HPDE6-E6E7 (cell line): ENCODE measurements at regions not wholly inside any gene's neighbourhood (a gene's known extent, or its start where the extent isn't known, plus 50 kb on each side); places are given as distances from the start of the nearest gene placed in this dataset.
"Not testable (repeated sequence)": the region's sequence is repeated elsewhere in the genome, so short reads cannot be mapped to it uniquely, and the experiment has no call there.

Experiments
- DNase-seq: peaks from one replicate; pipeline ENCODE4 v3.0.0; 2011; ENCODE audit warnings: missing footprints; ENCODE audit errors: extremely low spot score

DNA sequence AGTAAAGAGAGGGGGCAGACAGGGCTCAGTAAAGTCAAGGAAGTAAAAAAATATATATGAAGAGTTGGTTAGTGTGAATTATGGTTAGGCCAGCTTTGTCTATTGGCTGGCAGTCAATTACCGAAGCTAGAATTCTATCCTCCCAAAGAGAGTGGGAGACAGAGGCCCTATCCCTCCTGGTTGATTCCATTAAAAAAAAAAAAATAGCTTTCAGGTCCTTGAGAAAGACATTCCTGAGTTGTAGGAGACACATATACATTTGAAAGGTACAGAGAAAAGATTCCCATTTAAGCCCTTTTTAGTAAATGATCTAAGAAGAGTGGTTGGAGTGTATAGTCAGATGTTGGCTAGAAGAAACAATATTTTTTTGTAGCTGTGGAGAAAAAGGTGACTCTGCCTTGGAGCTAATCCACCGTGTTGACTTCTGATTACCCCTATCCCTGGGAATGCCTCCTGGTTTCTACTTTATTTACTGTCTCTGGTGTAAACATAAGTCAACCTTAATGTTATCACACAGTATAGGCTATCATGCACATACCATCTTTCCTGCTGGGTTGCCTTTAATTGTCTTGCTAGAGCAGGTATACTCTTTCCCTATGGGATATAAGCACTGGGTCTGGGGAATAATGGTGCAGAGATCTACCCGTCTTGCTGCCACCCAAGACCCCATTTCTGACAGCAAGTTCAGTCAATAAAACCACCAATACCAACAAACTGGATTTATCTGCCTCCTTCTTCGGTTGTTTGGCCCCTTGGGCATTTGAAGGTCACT lies 859.9 kb upstream of the ATXN7L3B start:
- DNase-seq = no peak

GRCh38 chr12:73678335-73678734 lies 859.3 kb upstream of the ATXN7L3B start:
- peak; percentile 3 for DNase-seq

DNA sequence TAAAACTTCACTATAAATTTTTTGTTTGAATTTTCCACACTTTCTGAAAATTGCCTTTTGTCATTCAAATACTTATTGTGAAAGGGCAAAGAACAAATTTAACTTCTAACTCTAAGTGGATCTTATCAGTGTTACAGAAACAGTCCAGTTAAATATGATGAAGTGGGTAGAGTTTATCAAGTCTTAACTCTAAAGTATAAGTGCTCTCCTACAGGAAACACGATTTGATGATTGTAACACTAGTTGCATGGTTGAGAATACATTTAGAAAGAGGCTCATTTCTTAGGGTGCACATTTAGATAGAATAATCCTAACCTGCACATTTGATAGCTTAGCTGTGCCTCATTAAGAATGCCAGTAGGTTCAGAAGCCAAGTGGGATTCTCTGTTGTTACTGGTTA lies 838.3 kb upstream of the ATXN7L3B start:
- DNase-seq = no peak

GRCh38 chr12:73714655-73715054 lies 823.0 kb upstream of the ATXN7L3B start:
- DNase-seq = no peak

DNA sequence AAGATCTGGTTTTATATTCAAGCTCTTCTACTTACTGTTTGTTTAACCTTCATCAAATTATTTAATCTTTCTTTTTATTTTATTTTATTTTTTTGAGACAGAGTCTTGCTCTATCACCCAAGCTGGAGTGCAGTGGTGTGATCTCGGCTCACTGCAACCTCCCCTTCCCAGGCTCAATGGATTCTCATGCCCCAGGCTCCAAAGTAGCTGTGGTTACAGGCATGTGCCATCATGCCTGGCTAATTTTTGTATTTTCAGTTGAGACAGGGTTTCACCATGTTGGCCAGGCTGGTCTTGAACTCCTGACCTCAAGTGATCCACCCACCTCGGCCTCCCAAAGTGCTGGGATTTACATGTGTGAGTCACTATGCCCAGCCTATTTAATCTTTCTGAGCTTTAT lies 821.5 kb upstream of the ATXN7L3B start:
- not testable (repeated sequence) for DNase-seq

- no peak for DNase-seq
These were observed 818.4 kb upstream of the ATXN7L3B start for GRCh38 chr12:73719223-73719622.

- no peak for DNase-seq
These were observed 810.8 kb upstream of the ATXN7L3B start for GRCh38 chr12:73726881-73727280.

DNA sequence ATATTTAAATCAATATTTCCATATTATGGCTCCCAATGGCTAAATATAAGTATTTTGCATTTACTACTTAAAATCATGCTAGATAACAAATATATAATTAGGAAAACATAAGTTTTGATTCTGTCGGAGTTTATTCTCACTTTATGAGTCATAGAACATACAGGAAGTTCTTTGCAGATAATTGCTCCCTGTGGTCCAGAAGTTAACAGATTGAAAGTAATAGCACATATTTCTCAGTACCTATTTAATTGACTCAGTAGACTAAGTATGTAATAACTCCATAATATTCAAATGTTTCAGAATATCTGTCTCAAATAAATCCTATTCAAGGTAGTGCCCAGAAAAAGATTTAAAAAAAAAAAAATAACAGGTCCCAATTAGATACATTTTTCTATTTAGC lies 806.0 kb upstream of the ATXN7L3B start:
- peak; percentile 1 for DNase-seq

GRCh38 chr12:73769337-73769736 lies 768.3 kb upstream of the ATXN7L3B start:
- no peak for DNase-seq

GRCh38 chr12:73798523-73798922 lies 739.1 kb upstream of the ATXN7L3B start:
- peak; percentile 0 for DNase-seq

DNA sequence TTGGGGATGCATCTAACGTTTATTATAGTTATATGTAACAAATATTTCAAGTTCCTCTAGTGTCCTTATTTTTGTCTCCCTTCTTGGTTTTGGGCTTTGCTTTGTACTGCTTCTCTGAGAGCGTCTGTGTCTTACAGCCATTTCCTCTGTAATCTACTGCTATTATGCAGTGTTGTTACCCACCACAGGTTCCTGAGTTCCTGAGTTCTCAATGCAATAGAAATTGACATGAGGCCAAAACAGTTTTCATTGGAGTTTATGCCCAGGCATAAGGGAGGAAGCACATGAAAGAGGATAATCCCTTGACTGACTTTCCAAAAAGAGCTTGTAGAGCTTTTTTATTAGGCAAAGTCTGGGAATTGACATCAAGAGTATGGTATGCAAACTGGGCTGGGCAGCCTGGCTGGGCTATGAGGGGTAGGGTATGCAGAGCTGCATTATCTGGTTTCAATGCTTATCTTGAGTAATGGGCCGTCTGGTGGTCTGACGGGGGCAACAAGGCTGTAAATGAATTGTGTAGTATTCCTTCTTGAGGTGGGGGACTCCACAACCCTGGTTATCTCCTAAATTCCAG lies 722.5 kb upstream of the ATXN7L3B start:
- DNase-seq = no peak

GRCh38 chr12:73817161-73817560 lies 720.5 kb upstream of the ATXN7L3B start:
- DNase-seq = no peak

DNA sequence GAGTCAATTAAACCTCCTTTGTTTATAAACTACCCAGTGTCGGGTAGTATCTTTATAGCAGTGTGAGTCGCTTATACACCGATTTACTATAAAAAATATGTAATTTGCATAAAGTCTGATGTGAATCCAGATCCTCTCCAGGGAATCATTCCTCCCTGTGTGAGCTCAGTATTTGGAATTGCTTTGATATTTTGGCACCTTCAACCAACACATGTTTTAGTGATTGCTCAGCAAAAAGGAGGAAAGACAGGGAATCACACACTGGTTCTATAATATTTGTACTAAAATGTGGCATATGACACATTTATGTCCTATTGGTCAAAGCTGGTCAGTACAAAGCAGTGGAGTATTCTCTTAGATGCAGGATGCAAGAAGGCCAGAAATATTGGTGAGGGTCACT lies 703.9 kb upstream of the ATXN7L3B start:
- no peak for DNase-seq

DNA sequence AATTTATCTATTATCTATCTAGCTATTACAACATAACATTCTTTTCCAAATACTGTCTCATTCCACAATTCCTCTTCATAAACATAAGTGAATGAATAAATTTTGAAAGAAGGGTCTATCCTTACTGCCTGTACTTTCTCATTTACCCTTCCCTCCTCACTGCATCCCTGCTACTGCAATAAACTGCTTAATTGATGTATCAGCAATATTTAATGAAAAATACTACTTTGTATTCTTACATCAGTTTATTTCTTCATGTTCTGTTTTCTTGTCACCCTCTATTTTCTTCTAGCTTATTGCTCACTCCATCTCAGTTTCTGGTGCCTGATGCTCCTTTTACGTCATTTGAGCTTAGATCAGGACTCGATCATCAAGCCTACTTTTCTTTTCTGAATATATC lies 695.7 kb upstream of the ATXN7L3B start:
- no peak for DNase-seq

DNA sequence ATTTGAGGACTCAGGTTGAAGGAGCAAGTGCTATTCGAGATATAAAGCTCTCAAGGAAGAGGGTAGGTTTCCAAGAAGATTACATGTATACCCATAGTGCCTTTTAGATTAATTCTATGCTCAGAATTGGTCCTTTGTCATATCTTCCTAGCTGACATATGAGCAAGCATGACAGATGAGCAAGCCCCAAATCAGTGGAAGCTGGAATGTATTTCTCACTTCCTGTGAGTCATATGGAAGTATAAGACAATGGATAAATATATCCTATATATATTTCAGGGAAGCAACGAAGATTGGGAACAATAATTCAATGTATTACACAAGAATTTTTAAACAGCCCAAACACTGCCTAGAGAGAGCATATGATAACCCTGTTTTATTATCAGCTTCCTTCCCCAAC lies 674.1 kb upstream of the ATXN7L3B start:
- peak; percentile 21 for DNase-seq

DNA sequence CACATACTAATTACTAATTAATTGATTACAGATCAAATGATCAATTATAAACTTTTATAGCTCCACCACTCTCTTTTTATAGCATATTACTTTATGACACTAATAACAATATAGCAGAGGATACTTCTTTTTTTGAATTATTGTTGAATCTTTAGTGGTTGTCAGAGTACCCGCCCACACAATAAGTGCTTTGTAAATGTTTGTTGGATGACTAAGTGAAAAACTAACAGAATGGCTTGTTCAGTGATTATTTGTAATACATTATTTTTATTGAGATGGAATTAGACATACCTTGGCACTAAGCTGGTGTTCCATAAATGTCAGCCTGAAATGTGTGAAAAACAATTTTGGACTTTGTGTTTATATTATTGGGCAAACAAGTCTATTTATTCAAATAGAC lies 670.5 kb upstream of the ATXN7L3B start:
- DNase-seq = no peak

DNA sequence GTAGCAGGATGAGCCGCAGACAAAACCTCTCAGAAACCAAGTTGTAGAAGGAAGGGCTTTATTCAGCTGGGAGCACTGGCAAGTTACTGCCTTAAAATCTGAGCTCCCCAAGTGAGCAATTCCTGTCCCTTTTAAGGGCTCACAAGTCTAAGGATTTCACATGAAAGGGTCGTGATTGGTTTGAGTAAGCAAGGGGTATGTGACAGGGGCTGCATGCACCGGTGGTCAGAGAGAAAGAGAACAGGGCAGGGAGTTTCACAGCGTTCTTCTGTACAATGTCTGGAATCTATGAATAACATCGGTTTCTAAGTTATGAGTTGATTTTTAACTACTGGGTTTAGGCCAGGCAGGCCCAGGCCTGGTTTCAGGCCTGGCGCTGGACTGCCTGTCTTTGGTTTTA lies 660.3 kb upstream of the ATXN7L3B start:
- DNase-seq = not testable (repeated sequence)

GRCh38 chr12:73892201-73892600 lies 645.4 kb upstream of the ATXN7L3B start:
- no peak for DNase-seq

DNA sequence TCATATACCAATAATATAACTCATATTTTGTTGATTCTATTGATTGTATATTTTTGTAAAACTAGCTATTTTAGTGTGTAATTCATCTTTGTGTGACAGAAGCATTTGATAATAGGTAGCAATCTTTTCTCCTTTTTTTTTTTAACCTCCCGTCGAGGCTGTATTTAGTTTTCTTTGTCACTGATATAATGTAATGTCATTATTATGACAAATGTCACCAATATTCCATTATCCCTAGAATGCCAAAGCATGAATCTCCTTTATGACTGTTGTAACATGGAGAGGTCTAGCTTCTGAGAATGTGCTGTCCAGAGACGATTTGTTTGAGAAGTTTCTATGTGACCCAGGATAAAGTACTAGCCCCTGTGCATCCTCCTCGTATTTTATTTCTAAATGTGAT lies 639.0 kb upstream of the ATXN7L3B start:
- no peak for DNase-seq

DNA sequence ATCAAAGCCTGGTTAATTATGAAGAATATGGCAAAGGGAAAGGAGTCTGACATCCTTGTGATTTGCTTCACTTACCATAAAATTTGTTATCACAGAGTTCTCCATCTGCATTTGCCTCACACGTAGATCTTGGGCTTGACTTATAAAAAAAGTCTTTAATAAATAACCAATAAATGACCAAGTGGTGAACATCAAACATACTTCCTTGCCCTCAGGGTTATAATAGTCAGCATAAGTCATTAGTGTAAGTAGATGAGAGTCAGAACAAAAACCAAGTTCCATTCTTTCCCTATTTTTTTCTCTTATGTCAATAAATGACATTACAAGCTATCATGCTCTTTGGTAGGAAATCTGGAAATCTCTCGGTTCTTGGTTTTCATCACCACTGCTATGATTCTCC lies 635.4 kb upstream of the ATXN7L3B start:
- DNase-seq = no peak

- no peak for DNase-seq
These were observed 630.9 kb upstream of the ATXN7L3B start for GRCh38 chr12:73906757-73907156.

- peak; percentile 10 for DNase-seq
These were observed 601.8 kb upstream of the ATXN7L3B start for GRCh38 chr12:73935817-73936216.

DNA sequence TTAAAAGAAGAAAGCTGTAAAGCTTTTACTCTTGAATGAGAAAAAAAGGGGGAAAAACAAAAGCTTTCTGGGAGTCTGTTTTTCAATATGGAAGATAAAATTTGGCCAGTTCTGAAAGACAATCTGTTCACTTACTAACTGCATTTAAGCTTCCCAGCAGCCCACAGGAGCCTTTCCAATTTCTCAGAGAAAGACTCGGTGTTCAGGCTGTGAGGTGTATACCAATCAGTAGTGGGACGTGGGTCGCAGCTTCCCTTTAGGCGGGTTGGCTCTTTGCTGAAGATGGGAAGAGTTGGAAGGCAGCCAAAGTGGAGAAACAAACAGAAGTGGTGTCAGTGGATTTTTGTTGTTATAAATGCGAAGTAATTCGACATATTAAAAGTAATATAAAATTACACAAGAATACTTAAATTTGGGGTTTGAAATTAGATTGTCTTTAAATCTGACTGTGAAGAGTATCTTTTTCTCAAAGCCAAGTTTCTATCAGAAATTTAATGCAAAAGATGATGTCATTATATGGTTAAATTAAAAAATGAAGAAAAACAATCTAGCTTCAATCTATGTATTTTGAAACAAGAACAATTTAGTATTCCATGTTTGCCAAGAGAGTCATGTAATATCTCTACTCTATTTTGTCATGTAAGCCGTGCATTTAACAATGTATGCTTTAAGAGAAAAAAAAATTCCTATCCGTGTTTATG lies 590.2 kb upstream of the ATXN7L3B start:
- no peak for DNase-seq
